Right ventricle myocardium inferior (tissue), 1 donor: ENCODE measurements at regions not wholly inside any gene's neighbourhood (a gene's known extent, or its start where the extent isn't known, plus 50 kb on each side); places are given as distances from the start of the nearest gene placed in this dataset.

Experiments
- ATAC-seq: fragments of 200-7000 bp; cut with Tn5 transposase; one replicate; pipeline ENCODE4 v1.9.1; 2020; ENCODE audit warnings: mild to moderate bottlenecking, moderate library complexity
- DNase-seq: peaks from one replicate; pipeline ENCODE4 v3.0.0; 2021; ENCODE audit errors: missing footprints
- intact Hi-C: fragments of 100-400 bp; cut with DNase I; formaldehyde crosslinking; loops from one replicate; pipeline ENCODE4 v1.11.0; 2022
- donor health status: DM: no; HTN: yes; CAD: no; lungs with severe emphysema.

DNA sequence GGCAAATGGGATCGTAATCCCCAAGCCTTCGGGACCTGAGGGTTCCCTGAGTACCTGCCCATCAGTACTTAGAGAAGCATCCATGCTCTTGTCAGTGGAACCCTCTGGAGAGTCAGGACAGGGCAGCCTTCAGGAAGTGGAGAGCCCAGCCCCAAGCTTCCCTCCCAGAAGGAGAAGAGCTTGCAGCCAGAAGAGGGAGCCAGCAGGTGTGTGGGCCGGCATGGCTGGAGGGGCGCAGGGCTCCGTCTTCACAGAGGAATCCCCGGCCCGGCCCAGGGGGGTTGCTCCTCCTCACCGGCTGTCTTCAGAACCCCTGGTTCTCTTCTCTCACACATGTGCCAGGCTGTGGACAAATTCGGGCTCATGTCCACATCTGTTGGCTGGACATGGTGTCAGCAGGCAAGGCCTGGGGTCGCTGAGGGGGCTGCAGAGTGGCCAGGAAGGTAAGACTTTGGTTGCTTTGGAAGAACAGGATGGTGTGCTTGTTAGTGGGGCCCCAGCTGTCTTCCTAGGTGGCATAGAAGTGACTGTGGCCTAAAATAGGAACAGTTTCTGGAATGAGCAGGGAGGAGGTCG lies 58.9 kb upstream of the RXRA start:
- DNase-seq, result peak; percentile 54
- ATAC-seq, result no peak
- intact Hi-C loops, result no loop called here

DNA sequence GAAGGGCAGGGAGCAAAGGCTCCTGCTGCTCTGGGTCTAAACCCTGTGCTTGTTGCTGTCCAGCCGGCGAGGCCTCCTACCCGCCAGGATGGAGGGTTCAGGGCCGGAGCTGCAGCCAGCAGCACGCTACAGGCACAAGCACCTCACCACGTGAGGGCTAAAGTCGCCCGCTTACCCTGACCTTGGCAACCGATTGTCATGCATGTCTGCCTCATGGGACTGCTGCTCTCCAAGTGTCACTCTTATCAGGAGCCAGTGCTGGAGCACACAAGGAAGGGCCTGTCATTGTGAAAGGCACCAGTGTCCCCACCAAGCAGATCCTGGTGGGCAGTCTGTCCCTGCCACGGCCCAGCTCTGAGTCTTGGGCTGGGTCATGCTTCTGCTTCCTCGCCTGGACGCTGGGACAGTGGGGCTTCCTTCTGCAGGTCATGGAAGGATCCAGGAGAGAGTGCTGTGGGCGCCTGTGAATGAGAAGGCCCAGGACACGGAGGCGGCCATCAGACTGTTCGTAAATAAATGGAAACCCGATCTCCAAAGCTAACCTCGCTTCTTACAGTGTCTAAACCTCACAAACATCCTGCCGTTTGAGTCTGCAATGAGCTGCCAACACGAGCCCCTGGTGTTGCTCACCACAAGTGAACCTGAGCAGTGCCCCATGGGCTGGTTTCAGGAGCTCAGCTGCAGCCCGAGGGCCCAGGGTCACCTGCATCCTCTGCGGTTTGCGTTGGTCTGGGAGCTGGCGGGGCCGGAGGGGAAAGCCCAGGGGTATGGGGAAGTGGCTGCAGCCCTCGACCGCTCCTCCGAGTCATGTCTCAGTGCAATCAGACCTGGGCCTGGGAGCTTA lies 58.2 kb upstream of the RXRA start:
- intact Hi-C loops, result no loop called here
- peak; percentile 74 for DNase-seq
- ATAC-seq, result peak; percentile 78

DNA sequence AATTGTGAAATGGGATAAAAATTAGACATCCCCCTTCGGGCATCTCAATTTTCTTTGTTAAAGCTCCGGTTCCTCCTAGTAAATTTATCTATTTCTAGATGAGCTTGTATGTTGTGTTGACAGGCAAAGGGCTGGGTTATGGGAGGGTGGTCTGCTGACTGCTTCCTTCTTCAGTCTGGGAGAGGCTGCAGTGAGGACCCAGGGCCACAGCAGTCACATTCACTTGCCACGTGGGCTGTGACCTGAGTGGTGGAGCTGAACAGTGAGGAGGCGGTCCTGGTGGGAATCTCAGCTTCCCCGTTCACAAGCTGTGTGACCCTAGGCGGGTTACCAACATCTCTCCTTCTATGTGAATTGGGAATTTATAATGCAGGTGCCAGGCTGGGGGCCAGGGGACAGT lies 57.5 kb upstream of the RXRA start:
- DNase-seq, result peak; percentile 33
- no peak for ATAC-seq
- intact Hi-C loops, result no loop called here

DNA sequence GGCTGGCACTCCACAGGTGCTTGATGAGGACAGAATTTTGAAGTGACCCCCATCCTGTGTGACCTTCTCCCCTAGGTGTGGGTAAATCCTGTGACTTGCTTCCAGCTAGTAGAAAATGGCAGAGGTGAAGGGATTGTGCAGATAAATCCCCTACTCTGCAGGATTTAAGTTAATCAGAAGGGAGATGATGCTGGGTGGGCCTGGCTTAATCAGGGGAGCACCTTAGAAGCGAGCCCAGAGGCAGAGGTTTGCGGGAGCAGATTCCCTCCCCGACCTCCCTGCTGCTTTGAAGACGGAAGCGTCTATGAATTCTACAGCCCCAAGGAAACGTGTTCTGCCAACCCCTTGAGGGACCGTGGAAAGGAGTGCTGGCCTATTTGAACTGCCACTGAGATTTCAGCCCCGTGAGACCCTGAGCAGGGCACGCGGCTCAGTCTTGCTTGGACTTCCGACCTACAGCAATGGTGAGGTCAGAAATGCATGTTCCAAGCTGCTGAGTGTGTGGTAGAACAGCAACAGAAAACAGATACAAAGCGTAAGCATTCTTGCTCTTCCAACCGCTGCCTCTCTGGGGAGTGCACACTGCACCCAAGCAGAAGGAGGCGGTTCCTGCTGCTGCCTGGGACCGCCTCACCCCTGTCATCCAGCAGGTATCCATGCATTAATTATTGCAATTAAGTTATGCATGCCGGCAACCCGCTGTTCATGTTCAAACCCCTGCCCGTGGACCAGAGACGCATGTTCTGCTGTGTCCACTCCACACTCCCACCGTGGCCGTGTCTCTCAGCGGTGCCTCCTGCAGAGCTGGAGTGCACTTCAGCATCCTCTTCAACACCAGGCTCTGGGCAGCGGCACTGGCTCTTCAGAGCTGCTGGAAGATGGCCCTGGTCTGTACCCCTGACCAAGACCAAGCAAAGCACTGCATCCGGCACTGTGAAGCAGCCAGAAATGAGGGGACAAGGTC lies 54.6 kb upstream of the RXRA start:
- ATAC-seq (no peak), DNase-seq (peak; percentile 47)
- intact Hi-C loops, result no loop called here

DNA sequence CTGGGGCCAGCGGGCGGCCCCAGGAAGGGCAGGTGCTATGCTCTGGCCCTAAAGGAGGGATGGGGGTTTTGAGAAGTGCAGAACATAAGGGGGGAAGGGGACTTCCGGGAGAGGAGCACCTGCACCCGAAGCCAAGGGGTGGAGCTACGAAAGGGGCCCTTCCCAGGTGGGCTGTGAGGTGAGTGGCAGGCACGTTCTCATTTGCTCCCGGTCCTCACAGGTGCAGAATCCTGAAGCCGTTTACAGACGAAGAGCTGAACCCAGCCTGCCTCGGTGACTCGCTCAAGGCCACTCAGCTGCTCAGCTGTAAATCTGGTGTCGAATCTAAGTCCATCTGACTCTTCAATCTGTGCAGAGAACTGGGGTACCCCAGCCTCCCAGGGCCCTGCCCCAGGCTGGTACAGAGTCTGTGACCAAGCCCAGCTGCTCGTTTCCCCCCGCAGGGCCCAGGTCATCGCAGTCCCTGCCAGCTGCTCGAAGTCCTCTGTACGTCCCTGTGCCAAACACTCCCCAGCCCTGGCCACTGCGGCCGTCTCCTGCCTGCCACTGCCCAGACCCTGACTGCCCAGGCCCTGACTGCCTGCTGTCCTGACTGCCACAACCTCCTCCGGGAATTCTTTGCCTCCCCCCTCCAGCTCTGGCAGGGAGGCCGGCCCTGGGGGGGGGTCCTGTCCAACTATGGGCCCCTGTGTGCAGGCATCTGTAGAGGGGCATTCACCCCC lies 53.8 kb upstream of the RXRA start:
- DNase-seq, result no peak
- no peak for ATAC-seq
- intact Hi-C loops, result no loop called here

GRCh38 chr9:134273647-134274046 lies 52.6 kb upstream of the RXRA start:
- intact Hi-C loops, result no loop called here
- no peak for DNase-seq
- no peak for ATAC-seq

DNA sequence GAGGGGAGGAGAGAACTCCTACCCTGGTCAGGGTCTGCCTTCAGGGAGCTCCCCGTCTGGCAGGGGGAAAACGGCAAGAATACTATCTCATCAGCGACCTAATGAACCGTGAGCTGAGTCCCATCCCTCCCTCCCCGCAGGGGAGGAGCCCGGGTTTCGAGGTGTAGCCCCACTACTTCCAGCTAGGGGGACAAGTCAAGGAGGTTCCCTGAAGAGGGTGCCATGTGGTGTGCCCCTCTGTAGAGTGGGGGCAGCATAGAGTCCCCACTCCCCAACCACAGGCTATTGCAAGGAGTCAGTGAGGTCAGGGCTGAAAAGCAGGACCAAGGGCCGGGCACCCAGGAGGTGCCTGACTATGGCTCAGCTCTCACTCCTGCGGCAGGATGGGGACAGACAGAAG lies 50.9 kb upstream of the RXRA start:
- DNase-seq, result no peak
- ATAC-seq, result no peak
- intact Hi-C loops, result no loop called here

DNA sequence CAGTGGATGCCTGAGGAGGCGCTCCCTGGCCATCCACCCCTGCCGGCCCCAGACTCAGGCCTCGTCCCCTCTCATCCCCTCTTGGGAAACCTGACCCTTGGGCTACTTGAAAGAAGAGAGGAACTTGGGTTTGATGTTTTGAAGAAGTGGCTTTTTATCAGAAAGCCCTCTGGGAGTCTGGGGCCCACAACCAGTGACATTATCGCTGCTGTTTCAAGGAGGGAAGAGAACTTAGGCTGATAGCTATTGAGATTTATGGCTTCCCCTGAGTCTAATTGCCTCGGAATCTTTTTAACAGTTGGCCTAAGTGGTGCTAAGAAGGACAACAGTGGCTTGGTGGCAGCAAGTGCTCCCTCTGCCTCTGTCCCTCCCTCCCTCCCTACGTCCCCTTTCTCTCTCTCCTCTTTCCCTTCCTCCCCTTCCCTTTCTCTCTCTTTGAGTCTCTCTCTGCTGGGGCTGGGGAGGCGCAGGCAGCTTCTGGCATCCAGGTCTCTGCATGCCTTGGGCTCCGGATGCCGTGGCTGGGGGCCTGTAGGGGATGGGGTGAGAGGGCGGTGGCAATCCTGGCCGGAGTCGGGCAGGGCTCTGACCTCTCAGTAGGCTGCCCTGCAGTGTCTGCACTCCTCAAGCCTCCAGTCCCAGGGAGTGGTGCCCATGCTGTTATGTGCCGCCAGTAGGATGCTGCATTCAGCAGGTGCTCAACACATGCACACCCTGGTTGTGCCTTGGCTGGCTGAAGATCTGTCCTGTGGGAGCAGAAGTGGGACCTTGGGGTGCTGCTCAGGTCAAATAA lies 49.6 kb upstream of the RXRA start:
- DNase-seq (no peak), ATAC-seq (no peak)
- intact Hi-C loops, result no loop called here
